Testis (tissue), 2 donors: ENCODE measurements at regions not wholly inside any gene's neighbourhood (a gene's known extent, or its start where the extent isn't known, plus 50 kb on each side); places are given as distances from the start of the nearest gene placed in this dataset.

Experiments used
- DNase-seq: peaks from one replicate; pipeline ENCODE4 v3.0.0-alpha.2; 2019
- H3K27ac ChIP-seq, 2 donors: fragments of 200-600 bp; sonication (generic); one replicate each; pipeline ENCODE4 v1.5.1; 2019
- H3K27me3 ChIP-seq: fragments of 200-600 bp; sonication (generic); one replicate; pipeline ENCODE4 v1.5.1; 2019
- H3K36me3 ChIP-seq: fragments of 200-600 bp; sonication (generic); one replicate; pipeline ENCODE4 v1.5.1; 2017; ENCODE audit warnings: low read depth; ENCODE audit errors: missing control alignments
- H3K4me1 ChIP-seq: fragments of 200-600 bp; sonication (generic); one replicate; pipeline ENCODE4 v1.5.1; 2019
- H3K4me3 ChIP-seq, 2 donors: fragments of 200-600 bp; sonication (generic); one replicate each; pipeline ENCODE4 v1.5.1; 2017 to 2019
- H3K9me3 ChIP-seq: fragments of 200-600 bp; sonication (generic); one replicate; pipeline ENCODE4 v1.5.1; 2017
- POLR2A ChIP-seq: fragments of 450-650 bp; IDR thresholded peaks from one replicate; pipeline ENCODE4 v1.6.1; 2017; ENCODE audit warnings: antibody characterized with exemption, mild to moderate bottlenecking, moderate library complexity
- WGBS, 2 donors: methylation state at CpG; one replicate each; pipeline ENCODE4 v1.1.5; 2018; 5-methylcytosine and 5-hydroxymethylcytosine counted together
- intact Hi-C: fragments of 100-400 bp; cut with DNase I; formaldehyde crosslinking; loops from one replicate; pipeline ENCODE4 v1.15.1; 2023; ENCODE audit warnings: low total_unique reads
- TF ChIP-seq, protein P1 (sequence below), 3 experiments: fragments of 450-650 bp in 2 of 3; fragments of 200-600 bp in 1 of 3; sonication (generic) in 1 of 3; IDR thresholded peaks; one replicate each; pipeline ENCODE4 v1.5.1; 2016 to 2019; ENCODE audit warnings: antibody characterized with exemption in 3 of 3, mild to moderate bottlenecking in 2 of 3, moderate library complexity in 1 of 3

- intact Hi-C loops = no loop called here
- no peak overlapping the region for H3K27ac ChIP-seq
- DNase-seq = no peak
- TF ChIP-seq POLR2A = no peak
- TF ChIP-seq, protein P1, sequence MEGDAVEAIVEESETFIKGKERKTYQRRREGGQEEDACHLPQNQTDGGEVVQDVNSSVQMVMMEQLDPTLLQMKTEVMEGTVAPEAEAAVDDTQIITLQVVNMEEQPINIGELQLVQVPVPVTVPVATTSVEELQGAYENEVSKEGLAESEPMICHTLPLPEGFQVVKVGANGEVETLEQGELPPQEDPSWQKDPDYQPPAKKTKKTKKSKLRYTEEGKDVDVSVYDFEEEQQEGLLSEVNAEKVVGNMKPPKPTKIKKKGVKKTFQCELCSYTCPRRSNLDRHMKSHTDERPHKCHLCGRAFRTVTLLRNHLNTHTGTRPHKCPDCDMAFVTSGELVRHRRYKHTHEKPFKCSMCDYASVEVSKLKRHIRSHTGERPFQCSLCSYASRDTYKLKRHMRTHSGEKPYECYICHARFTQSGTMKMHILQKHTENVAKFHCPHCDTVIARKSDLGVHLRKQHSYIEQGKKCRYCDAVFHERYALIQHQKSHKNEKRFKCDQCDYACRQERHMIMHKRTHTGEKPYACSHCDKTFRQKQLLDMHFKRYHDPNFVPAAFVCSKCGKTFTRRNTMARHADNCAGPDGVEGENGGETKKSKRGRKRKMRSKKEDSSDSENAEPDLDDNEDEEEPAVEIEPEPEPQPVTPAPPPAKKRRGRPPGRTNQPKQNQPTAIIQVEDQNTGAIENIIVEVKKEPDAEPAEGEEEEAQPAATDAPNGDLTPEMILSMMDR (IDR thresholded peaks at IDR 0.05) = no peak
- H3K36me3 ChIP-seq = no peaks in the 10 kb centered on the region
- no peaks in the 10 kb centered on the region for H3K9me3 ChIP-seq
- H3K4me1 ChIP-seq = peaks cover 14% of the 10 kb centered on the region
- WGBS, 2 donors = 83 to 92% methylated on average over 5 of the region's 5 CpGs
- no peaks in the 10 kb centered on the region for H3K27me3 ChIP-seq
- no peak overlapping the region for H3K4me3 ChIP-seq
Measured at GRCh38 chr7:136174477-136175125, 197.4 kb upstream of the MTPN start.

DNA sequence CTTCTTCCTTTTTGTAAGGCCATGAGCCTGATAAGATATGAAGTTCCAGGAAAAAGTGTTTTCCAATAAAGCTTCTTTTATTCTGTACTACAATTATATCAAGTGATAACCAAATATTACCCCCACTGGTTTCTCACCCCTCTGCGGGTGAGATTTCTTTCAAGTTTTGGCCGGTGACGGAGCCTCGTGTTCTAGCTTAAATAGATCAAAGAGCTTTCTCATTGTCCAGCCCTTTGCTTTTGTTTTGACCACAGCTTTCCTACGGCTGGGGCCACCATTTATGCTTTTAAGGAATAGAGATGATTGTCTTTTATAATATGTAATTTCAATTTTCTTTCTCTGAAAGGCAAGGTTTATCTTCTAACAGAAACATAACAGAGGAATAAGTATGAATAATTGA is 196.7 kb upstream of the MTPN start:
- 36 to 52% methylated on average over 5 of the region's 5 CpGs for WGBS, 2 donors

GRCh38 chr7:136171233-136171632 is 194.1 kb upstream of the MTPN start:
- no peak for TF ChIP-seq POLR2A
- TF ChIP-seq, protein P1 (IDR thresholded peaks at IDR 0.05) = no peak
- Histone ChIP-seq H3K36me3 (no peaks in the 10 kb centered on the region), H3K27me3 (no peaks in the 10 kb centered on the region), H3K9me3 (no peaks in the 10 kb centered on the region), H3K4me1 (peaks cover 14% of the 10 kb centered on the region), H3K4me3 (no peak overlapping the region), H3K27ac (no peak overlapping the region)
- DNase-seq = no peak
- intact Hi-C loops = no loop called here

More for the DNA sequence above, 196.7 kb upstream of the MTPN start:
- H3K9me3 ChIP-seq = no peaks in the 10 kb centered on the region
- intact Hi-C loops = no loop called here
- H3K4me1 ChIP-seq = peaks cover 14% of the 10 kb centered on the region
- peak; percentile 60 for DNase-seq
- no peaks in the 10 kb centered on the region for H3K27me3 ChIP-seq
- H3K36me3 ChIP-seq = no peaks in the 10 kb centered on the region
- no peak overlapping the region for H3K27ac ChIP-seq
- TF ChIP-seq, protein P1 (IDR thresholded peaks at IDR 0.05) = no peak
- no peak for TF ChIP-seq POLR2A
- no peak overlapping the region for H3K4me3 ChIP-seq

GRCh38 chr7:136168821-136169220 is 191.7 kb upstream of the MTPN start:
- intact Hi-C loops = no loop called here
- 43 to 47% methylated on average over 2 of the region's 2 CpGs for WGBS, 2 donors
- no peak overlapping the region for H3K4me3 ChIP-seq
- DNase-seq = no peak
- H3K4me1 ChIP-seq = peaks cover 11% of the 10 kb centered on the region
- no peak overlapping the region for H3K27ac ChIP-seq
- no peaks in the 10 kb centered on the region for H3K36me3 ChIP-seq
- H3K9me3 ChIP-seq = no peaks in the 10 kb centered on the region
- no peak for TF ChIP-seq POLR2A
- TF ChIP-seq, protein P1 (IDR thresholded peaks at IDR 0.05) = no peak
- no peaks in the 10 kb centered on the region for H3K27me3 ChIP-seq

GRCh38 chr7:136167991-136168390 is 190.8 kb upstream of the MTPN start:
- Histone ChIP-seq H3K36me3 (no peaks in the 10 kb centered on the region), H3K9me3 (no peaks in the 10 kb centered on the region), H3K27me3 (no peaks in the 10 kb centered on the region), H3K27ac (no peak overlapping the region), H3K4me3 (no peak overlapping the region), H3K4me1 (peaks cover 3% of the 10 kb centered on the region)
- whole genome bisulfite sequencing, 2 donors = 74 to 85% methylated on average over 4 of the region's 4 CpGs
- intact Hi-C loops = no loop called here
- TF ChIP-seq, protein P1 (IDR thresholded peaks at IDR 0.05) = no peak
- no peak for TF ChIP-seq POLR2A
- no peak for DNase-seq
